Thyroid gland (tissue), 4 donors: ENCODE measurements at regions not wholly inside any gene's neighbourhood (a gene's known extent, or its start where the extent isn't known, plus 50 kb on each side); places are given as distances from the start of the nearest gene placed in this dataset.

Source experiments
- POLR2A ChIP-seq, 2 donors: fragments of 450-650 bp; IDR thresholded peaks; one replicate each; pipeline ENCODE4 v1.6.1; 2017; ENCODE audit warnings: antibody characterized with exemption in 2 of 2, mild to moderate bottlenecking in 2 of 2, moderate library complexity in 1 of 2
- TF ChIP-seq, protein P1 (sequence below), 6 experiments: fragments of 200-600 bp in 3 of 6; fragments of 450-650 bp in 3 of 6; sonication (generic) in 3 of 6; IDR thresholded peaks; one replicate each; pipeline ENCODE4 v1.5.1; 2016 to 2019; ENCODE audit warnings: antibody characterized with exemption in 6 of 6, mild to moderate bottlenecking in 2 of 6, inconsistent platforms in 1 of 6, moderate library complexity in 1 of 6

DNA sequence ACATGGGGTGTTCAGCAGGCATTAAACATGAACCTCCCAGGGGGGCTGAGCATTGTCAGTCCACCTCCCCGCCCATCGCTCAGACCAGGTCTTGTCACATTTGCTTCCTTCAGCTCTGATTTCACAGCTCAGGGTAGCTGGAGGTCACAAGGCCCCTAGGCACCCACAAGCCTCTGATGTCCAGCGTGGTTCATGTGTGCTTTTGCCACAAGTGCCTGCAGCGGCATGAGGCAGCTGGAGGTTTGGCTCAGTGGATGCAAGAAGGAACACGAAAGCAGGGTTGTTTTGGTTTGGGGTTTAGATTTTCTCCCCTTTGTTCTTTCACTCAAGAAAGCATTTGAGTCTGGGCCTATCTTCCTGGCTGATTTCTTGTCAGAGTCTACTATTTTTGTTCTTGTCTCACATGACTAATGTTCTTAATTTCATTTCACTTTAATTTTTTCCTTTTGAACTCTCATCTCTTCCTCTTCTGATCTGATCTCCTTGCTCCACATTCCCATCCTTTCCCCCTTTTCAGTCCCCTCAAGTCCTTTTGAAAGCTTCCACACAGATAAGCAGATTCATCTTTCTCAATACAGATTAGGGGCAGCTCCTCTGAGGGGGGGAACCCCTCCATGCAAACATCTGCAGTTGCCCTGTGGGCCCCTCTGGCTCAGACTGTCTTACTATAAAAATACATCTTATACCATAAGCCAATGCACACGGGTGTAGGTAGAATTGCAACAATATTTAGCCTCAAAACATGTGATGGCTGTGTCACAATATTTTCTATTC, 68.1 kb upstream of the CEP85L start:
- TF ChIP-seq POLR2A (IDR thresholded peaks at IDR 0.05), result no peak
- TF ChIP-seq, protein P1, sequence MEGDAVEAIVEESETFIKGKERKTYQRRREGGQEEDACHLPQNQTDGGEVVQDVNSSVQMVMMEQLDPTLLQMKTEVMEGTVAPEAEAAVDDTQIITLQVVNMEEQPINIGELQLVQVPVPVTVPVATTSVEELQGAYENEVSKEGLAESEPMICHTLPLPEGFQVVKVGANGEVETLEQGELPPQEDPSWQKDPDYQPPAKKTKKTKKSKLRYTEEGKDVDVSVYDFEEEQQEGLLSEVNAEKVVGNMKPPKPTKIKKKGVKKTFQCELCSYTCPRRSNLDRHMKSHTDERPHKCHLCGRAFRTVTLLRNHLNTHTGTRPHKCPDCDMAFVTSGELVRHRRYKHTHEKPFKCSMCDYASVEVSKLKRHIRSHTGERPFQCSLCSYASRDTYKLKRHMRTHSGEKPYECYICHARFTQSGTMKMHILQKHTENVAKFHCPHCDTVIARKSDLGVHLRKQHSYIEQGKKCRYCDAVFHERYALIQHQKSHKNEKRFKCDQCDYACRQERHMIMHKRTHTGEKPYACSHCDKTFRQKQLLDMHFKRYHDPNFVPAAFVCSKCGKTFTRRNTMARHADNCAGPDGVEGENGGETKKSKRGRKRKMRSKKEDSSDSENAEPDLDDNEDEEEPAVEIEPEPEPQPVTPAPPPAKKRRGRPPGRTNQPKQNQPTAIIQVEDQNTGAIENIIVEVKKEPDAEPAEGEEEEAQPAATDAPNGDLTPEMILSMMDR (IDR thresholded peaks at IDR 0.05), result no peak
